Activated T-cell treated with anti-CD3 and anti-CD28 coated beads for 1 hour (primary cell): ENCODE measurements at regions not wholly inside any gene's neighbourhood (a gene's known extent, or its start where the extent isn't known, plus 50 kb on each side); places are given as distances from the start of the nearest gene placed in this dataset.
"Not testable (repeated sequence)": the region's sequence is repeated elsewhere in the genome, so short reads cannot be mapped to it uniquely, and the experiment has no call there.

ENCODE experiments used
- DNase-seq: peaks from one replicate; pipeline ENCODE4 v3.0.0-alpha.2; 2020; ENCODE audit warnings: low read depth

- DNase-seq: no peak
These were observed 283.5 kb downstream of the WDR11 start for GRCh38 chr10:121134711-121135110.

GRCh38 chr10:121135512-121135911 lies 284.4 kb downstream of the WDR11 start:
- DNase-seq: no peak

GRCh38 chr10:121137533-121137932 lies 286.4 kb downstream of the WDR11 start:
- no peak for DNase-seq

- no peak for DNase-seq
These were observed 287.1 kb downstream of the WDR11 start for GRCh38 chr10:121138112-121138860.

- DNase-seq: no peak
These were observed 287.8 kb downstream of the WDR11 start for GRCh38 chr10:121138918-121139317.

GRCh38 chr10:121145802-121146395 lies 294.7 kb downstream of the WDR11 start:
- not testable (repeated sequence) for DNase-seq

GRCh38 chr10:121148921-121149320 lies 297.8 kb downstream of the WDR11 start:
- DNase-seq: no peak

- no peak for DNase-seq
These were observed 300.9 kb downstream of the WDR11 start for GRCh38 chr10:121152033-121152432.

- no peak for DNase-seq
These were observed 301.8 kb downstream of the WDR11 start for GRCh38 chr10:121152935-121153334.

- no peak for DNase-seq
These were observed 303.1 kb downstream of the WDR11 start for GRCh38 chr10:121154310-121154709.

GRCh38 chr10:121154846-121155245 lies 303.7 kb downstream of the WDR11 start:
- no peak for DNase-seq

- no peak for DNase-seq
These were observed 304.7 kb downstream of the WDR11 start for GRCh38 chr10:121155742-121156474.

GRCh38 chr10:121157998-121158397 lies 306.8 kb downstream of the WDR11 start:
- DNase-seq: no peak

GRCh38 chr10:121158988-121159579 lies 307.9 kb downstream of the WDR11 start:
- DNase-seq: no peak

GRCh38 chr10:121159670-121160069 lies 308.5 kb downstream of the WDR11 start:
- DNase-seq: no peak

- DNase-seq: no peak
These were observed 314.1 kb downstream of the WDR11 start for GRCh38 chr10:121165276-121165675.

GRCh38 chr10:121167534-121168243 lies 316.5 kb downstream of the WDR11 start:
- no peak for DNase-seq

GRCh38 chr10:121168545-121169216 lies 317.5 kb downstream of the WDR11 start:
- DNase-seq: no peak

- DNase-seq: no peak
These were observed 318.2 kb downstream of the WDR11 start for GRCh38 chr10:121169406-121169805.

- no peak for DNase-seq
These were observed 320.9 kb downstream of the WDR11 start for GRCh38 chr10:121171825-121172787.
